ENCODE measurements at regions not wholly inside any gene's neighbourhood (a gene's known extent, or its start where the extent isn't known, plus 50 kb on each side); places are given as distances from the start of the nearest gene placed in this dataset.

- TF ChIP-seq CTCF (IDR thresholded peaks at IDR 0.05): no peak
- TF ChIP-seq POLR2A (IDR thresholded peaks at IDR 0.05): no peak
Observed at GRCh38 chr6:40849546-40849945, 189.5 kb downstream of the UNC5CL start.

Measured in right lobe of liver (tissue), 4 donors.